SU-DHL-6 (cell line): ENCODE measurements at regions not wholly inside any gene's neighbourhood (a gene's known extent, or its start where the extent isn't known, plus 50 kb on each side); places are given as distances from the start of the nearest gene placed in this dataset.

Experiments used
- CTCF ChIP-seq: fragments of 200-600 bp; sonication (generic); IDR thresholded peaks from one replicate; pipeline ENCODE4 v1.5.1; 2017; ENCODE audit warnings: antibody characterized with exemption, mild to moderate bottlenecking, low read length, moderate library complexity; ENCODE audit not compliant: insufficient read depth, poor library complexity, severe bottlenecking
- EZH2phosphoT487 ChIP-seq: fragments of 200-600 bp; sonication (generic), shearing (Covaris generic); conservative IDR thresholded peaks from 2 replicates; pipeline ENCODE4 v1.6.1; 2018; ENCODE audit warnings: mild to moderate bottlenecking, antibody characterized with exemption, low read length, moderate library complexity, mixed read lengths

DNA sequence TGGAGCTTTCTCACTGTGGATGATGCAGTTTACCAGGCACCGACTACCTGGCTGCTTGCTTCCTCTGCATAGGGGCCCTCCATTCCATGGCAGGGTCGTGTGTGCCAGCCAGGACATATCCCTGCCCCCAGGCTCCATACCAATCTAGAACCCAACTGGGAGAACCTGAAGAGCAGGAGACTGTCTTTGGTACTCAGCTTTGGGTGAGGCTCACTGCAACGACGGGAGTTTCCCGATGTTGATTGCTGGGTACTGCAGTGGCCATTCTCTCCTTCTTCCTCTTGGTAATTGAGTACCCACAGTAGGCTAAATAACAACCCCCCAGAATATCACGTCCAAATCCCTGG lies 133.3 kb upstream of the SERTAD2 start:
- TF ChIP-seq CTCF (no peak), EZH2phosphoT487 (no peak)
